ENCODE measurements at regions not wholly inside any gene's neighbourhood (a gene's known extent, or its start where the extent isn't known, plus 50 kb on each side); places are given as distances from the start of the nearest gene placed in this dataset.

DNA sequence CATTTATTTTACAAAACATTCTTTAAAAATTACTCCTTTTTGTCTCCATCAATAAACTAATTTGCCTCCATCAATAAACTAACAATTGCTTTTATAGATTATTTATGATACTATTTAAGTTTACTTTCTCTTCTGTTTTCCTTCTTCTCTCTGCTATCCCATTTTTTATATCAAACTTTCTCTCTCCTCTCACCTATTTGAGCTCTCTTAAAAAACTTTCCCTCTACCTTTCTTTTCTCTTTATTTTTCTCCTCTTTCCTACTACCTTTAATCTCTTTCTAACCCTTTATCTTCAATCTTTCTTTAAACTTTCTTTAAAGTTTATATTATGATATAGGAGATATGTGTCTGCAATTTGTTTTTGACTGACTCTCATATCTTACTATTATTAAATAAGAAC lies 566.4 kb downstream of the DACH1 start:
- no peak overlapping the region for H3K4ac ChIP-seq (ENCODE audit: low read depth, low read length)
- no peaks in the 10 kb centered on the region for H3K4me1 Mint-ChIP-seq
- no peaks in the 10 kb centered on the region for H3K79me1 ChIP-seq (ENCODE audit: insufficient read depth, low read depth, low read length, poor library complexity, severe bottlenecking)
- no peak overlapping the region for H3K27ac ChIP-seq (ENCODE audit: insufficient read length, low read depth, low read length)
- peaks cover 0 to 3% of the 10 kb centered on the region in 2 experiments; a peak in 1 of 5 replicates for H3K9me3 Mint-ChIP-seq
- H3K18ac ChIP-seq (ENCODE audit: insufficient read length, low read depth, low read length) = no peak overlapping the region
- H3K4me3 Mint-ChIP-seq = no peak overlapping the region
- H2AK5ac ChIP-seq (ENCODE audit: insufficient read length, low read length) = no peak overlapping the region
- no peak overlapping the region for H3T11ph ChIP-seq (ENCODE audit: low read length)
- no peaks in the 10 kb centered on the region for H4K20me1 ChIP-seq (ENCODE audit: control insufficient read depth, insufficient read depth, insufficient read length)
- H2AFZ ChIP-seq (ENCODE audit: low read length) = no peak overlapping the region
- no peak overlapping the region for H2BK15ac ChIP-seq (ENCODE audit: low read depth, low read length)
- no peak overlapping the region for H2BK120ac ChIP-seq (ENCODE audit: low read depth, low read length, poor library complexity, severe bottlenecking)
- H3K27me3 Mint-ChIP-seq (ENCODE audit: low read depth) = no peaks in the 10 kb centered on the region
- H3K23ac ChIP-seq (ENCODE audit: insufficient read length, low read depth, low read length) = no peak overlapping the region
- H4K8ac ChIP-seq (replicated peaks; ENCODE audit: insufficient read length, low read depth, low read length) = no peak overlapping the region
- H3K9me3 ChIP-seq (ENCODE audit: control insufficient read depth, low read depth, low read length) = no peaks in the 10 kb centered on the region
- TF ChIP-seq, protein P1, sequence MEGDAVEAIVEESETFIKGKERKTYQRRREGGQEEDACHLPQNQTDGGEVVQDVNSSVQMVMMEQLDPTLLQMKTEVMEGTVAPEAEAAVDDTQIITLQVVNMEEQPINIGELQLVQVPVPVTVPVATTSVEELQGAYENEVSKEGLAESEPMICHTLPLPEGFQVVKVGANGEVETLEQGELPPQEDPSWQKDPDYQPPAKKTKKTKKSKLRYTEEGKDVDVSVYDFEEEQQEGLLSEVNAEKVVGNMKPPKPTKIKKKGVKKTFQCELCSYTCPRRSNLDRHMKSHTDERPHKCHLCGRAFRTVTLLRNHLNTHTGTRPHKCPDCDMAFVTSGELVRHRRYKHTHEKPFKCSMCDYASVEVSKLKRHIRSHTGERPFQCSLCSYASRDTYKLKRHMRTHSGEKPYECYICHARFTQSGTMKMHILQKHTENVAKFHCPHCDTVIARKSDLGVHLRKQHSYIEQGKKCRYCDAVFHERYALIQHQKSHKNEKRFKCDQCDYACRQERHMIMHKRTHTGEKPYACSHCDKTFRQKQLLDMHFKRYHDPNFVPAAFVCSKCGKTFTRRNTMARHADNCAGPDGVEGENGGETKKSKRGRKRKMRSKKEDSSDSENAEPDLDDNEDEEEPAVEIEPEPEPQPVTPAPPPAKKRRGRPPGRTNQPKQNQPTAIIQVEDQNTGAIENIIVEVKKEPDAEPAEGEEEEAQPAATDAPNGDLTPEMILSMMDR (conservative IDR thresholded peaks at IDR 0.05) = no peak
- H3K23me2 ChIP-seq (ENCODE audit: insufficient read length, low read depth, low read length, poor library complexity, severe bottlenecking) = no peaks in the 10 kb centered on the region
- H3K4me1 ChIP-seq (ENCODE audit: insufficient read depth, low read length) = no peaks in the 10 kb centered on the region
- H3K27ac Mint-ChIP-seq = no peak overlapping the region; a peak in 1 of 7 replicates
- no peak for DNase-seq
- H3K36me3 Mint-ChIP-seq (ENCODE audit: insufficient read depth in 1 of 3, low read depth in 3 of 3) = no peaks in the 10 kb centered on the region; a peak in 1 of 7 replicates
- no peak overlapping the region for H4K5ac ChIP-seq (ENCODE audit: insufficient read length, low read depth, low read length)
- no peak overlapping the region for H2BK5ac ChIP-seq (ENCODE audit: insufficient read length, low read length)
- no peak overlapping the region for H3K56ac ChIP-seq (ENCODE audit: insufficient read length, low read depth, low read length)
- H3K27me3 ChIP-seq (ENCODE audit: insufficient read depth, low read length) = no peaks in the 10 kb centered on the region
- no peaks in the 10 kb centered on the region for H3K79me2 ChIP-seq (ENCODE audit: insufficient read depth, low read length)
- no peak overlapping the region for H3K4me2 ChIP-seq (ENCODE audit: insufficient read depth, insufficient read length, low read length)
- H3K14ac ChIP-seq (ENCODE audit: insufficient read depth, low read length) = no peak overlapping the region
- no peak overlapping the region for H4K91ac ChIP-seq (ENCODE audit: insufficient read length, low read depth, low read length)
- no peak overlapping the region for H2BK12ac ChIP-seq (ENCODE audit: insufficient read length, low read depth, low read length)
- no peak overlapping the region for H3K9ac ChIP-seq (ENCODE audit: extremely low read depth, insufficient read length, low read length)
- no peak overlapping the region for H2BK20ac ChIP-seq (ENCODE audit: low read depth, low read length, poor library complexity, severe bottlenecking)
